Liver (tissue), 8 donors: ENCODE measurements at regions not wholly inside any gene's neighbourhood (a gene's known extent, or its start where the extent isn't known, plus 50 kb on each side); places are given as distances from the start of the nearest gene placed in this dataset.

ENCODE experiments used
- DNase-seq: peaks from one replicate; pipeline ENCODE4 v3.0.0-alpha.2; 2017; ENCODE audit warnings: low spot score
- H3K27ac ChIP-seq, 2 donors: one replicate each; pipeline ENCODE4 v1.7.0; 2013; ENCODE audit warnings: inconsistent platforms in 2 of 2, low read length in 2 of 2, control low read depth in 1 of 2, low read depth in 1 of 2, mild to moderate bottlenecking in 1 of 2
- H3K27me3 ChIP-seq, 4 donors: one replicate each; pipeline versions ENCODE4 v1.6.1 to v1.7.0; 2013; ENCODE audit warnings: low read length in 3 of 4, inconsistent platforms in 1 of 4, mild to moderate bottlenecking in 1 of 4, moderate library complexity in 1 of 4; ENCODE audit not compliant: control insufficient read depth in 4 of 4, insufficient read depth in 4 of 4
- H3K36me3 ChIP-seq, 4 donors: one replicate each; pipeline versions ENCODE4 v1.6.1 to v1.7.0; 2013; ENCODE audit warnings: low read length in 3 of 4, mild to moderate bottlenecking in 3 of 4, low read depth in 1 of 4, moderate library complexity in 1 of 4; ENCODE audit not compliant: control insufficient read depth in 4 of 4, insufficient read depth in 3 of 4
- H3K4me1 ChIP-seq, 4 donors: one replicate each; pipeline versions ENCODE4 v1.6.1 to v1.7.0; 2013; ENCODE audit warnings: low read length in 3 of 4, mild to moderate bottlenecking in 3 of 4, moderate library complexity in 1 of 4; ENCODE audit not compliant: control insufficient read depth in 4 of 4, insufficient read depth in 4 of 4
- H3K4me3 ChIP-seq, 3 donors: one replicate each; pipeline versions ENCODE4 v1.6.1 to v1.7.0; 2013; ENCODE audit warnings: low read length in 3 of 3, control low read depth in 1 of 3, low read depth in 1 of 3, mild to moderate bottlenecking in 1 of 3
- H3K9ac ChIP-seq, 2 donors: one replicate each; pipeline ENCODE4 v1.7.0; 2013; ENCODE audit warnings: low read length in 2 of 2, mild to moderate bottlenecking in 2 of 2, moderate library complexity in 2 of 2, control low read depth in 1 of 2, low read depth in 1 of 2
- H3K9me3 ChIP-seq, 4 donors: one replicate each; pipeline versions ENCODE4 v1.6.1 to v1.7.0; 2013; ENCODE audit warnings: low read length in 3 of 4; ENCODE audit not compliant: control insufficient read depth in 4 of 4
- ATF3 ChIP-seq: IDR thresholded peaks from 2 replicates; pipeline ENCODE4 v1.6.1; 2016; ENCODE audit warnings: antibody characterized with exemption
- CTCF ChIP-seq: fragments of 150-350 bp; IDR thresholded peaks from 2 replicates; pipeline ENCODE4 v1.5.1; 2017; ENCODE audit warnings: improper control_type of control experiment, low read depth, low read length; ENCODE audit not compliant: missing input control
- EGR1 ChIP-seq, 2 donors: IDR thresholded peaks; 2 replicates each; pipeline ENCODE4 v1.6.1; 2016 to 2018; ENCODE audit warnings: antibody characterized with exemption in 2 of 2, low read depth in 2 of 2
- FOXA1 ChIP-seq: IDR thresholded peaks from 2 replicates; pipeline ENCODE4 v1.6.1; 2016; ENCODE audit warnings: antibody characterized with exemption
- FOXA2 ChIP-seq: IDR thresholded peaks from 2 replicates; pipeline ENCODE4 v1.6.1; 2016; ENCODE audit warnings: antibody characterized with exemption
- GABPA ChIP-seq, 2 donors: IDR thresholded peaks in 1 of 2; conservative IDR thresholded peaks in 1 of 2; 2 replicates each; pipeline ENCODE4 v1.6.1; 2016; ENCODE audit warnings: antibody characterized with exemption in 2 of 2, mild to moderate bottlenecking in 1 of 2, moderate library complexity in 1 of 2
- HNF4A ChIP-seq, 2 donors: conservative IDR thresholded peaks; 2 replicates each; pipeline ENCODE4 v1.6.1; 2016; ENCODE audit warnings: antibody characterized with exemption in 2 of 2, mild to moderate bottlenecking in 2 of 2
- HNF4G ChIP-seq: IDR thresholded peaks from 2 replicates; pipeline ENCODE4 v1.6.1; 2016; ENCODE audit warnings: antibody characterized with exemption
- JUND ChIP-seq, 2 donors: IDR thresholded peaks; 2 replicates each; pipeline ENCODE4 v1.6.1; 2016; ENCODE audit warnings: antibody characterized with exemption in 2 of 2
- MAX ChIP-seq: IDR thresholded peaks from 2 replicates; pipeline ENCODE4 v1.6.1; 2016; ENCODE audit warnings: antibody characterized with exemption
- NR2F2 ChIP-seq: IDR thresholded peaks from 2 replicates; pipeline ENCODE4 v1.6.1; 2016; ENCODE audit warnings: antibody characterized with exemption
- RAD21 ChIP-seq, 2 donors: IDR thresholded peaks; 2 replicates each; pipeline ENCODE4 v1.6.1; 2016; ENCODE audit warnings: antibody characterized with exemption in 2 of 2, mild to moderate bottlenecking in 2 of 2
- REST ChIP-seq: IDR thresholded peaks from 2 replicates; pipeline ENCODE4 v1.6.1; 2016; ENCODE audit warnings: antibody characterized with exemption, mild to moderate bottlenecking
- RXRA ChIP-seq, 2 donors: IDR thresholded peaks; 2 replicates each; pipeline ENCODE4 v1.6.1; 2017 to 2018; ENCODE audit warnings: antibody characterized with exemption in 2 of 2, mild to moderate bottlenecking in 1 of 2
- SP1 ChIP-seq: IDR thresholded peaks from 2 replicates; pipeline ENCODE4 v1.6.1; 2018; ENCODE audit warnings: antibody characterized with exemption, mild to moderate bottlenecking
- TAF1 ChIP-seq: conservative IDR thresholded peaks from 2 replicates; pipeline ENCODE4 v1.6.1; 2016; ENCODE audit warnings: antibody characterized with exemption, mild to moderate bottlenecking
- YY1 ChIP-seq: IDR thresholded peaks from 2 replicates; pipeline ENCODE4 v1.6.1; 2016; ENCODE audit warnings: antibody characterized with exemption, mild to moderate bottlenecking
- ZBTB33 ChIP-seq: IDR thresholded peaks from 2 replicates; pipeline ENCODE4 v1.6.1; 2016; ENCODE audit warnings: antibody characterized with exemption
- WGBS: extraction: QIAGEN DNeasy Blood & Tissue Kit; methylation state at CpG from one replicate; pipeline ENCODE4 v1.1.7; 2013; 5-methylcytosine and 5-hydroxymethylcytosine counted together
- donor health status: healthy.
- donor health status: healthy.
- donor health status: healthy.
- donor health status: healthy.
- donor health status: healthy.

- no peak for TF ChIP-seq EGR1 (IDR thresholded peaks at IDR 0.05; ENCODE audit: low read depth in 2 of 2)
- TF ChIP-seq NR2F2 = no peak
- TF ChIP-seq MAX = no peak
- TF ChIP-seq FOXA2 = no peak
- no peak for TF ChIP-seq YY1
- no peak for TF ChIP-seq RXRA (IDR thresholded peaks at IDR 0.05)
- no peak for TF ChIP-seq ZBTB33
Observed at GRCh38 chr16:50861970-50862411, 120.1 kb downstream of the CYLD start (continued).

GRCh38 chr16:50861451-50861850 lies 119.6 kb downstream of the CYLD start:
- Histone ChIP-seq H3K9ac (no peak overlapping the region), H3K27ac (no peak overlapping the region), H3K36me3 (no peaks in the 10 kb centered on the region), H3K9me3 (no peaks in the 10 kb centered on the region), H3K4me1 (peaks cover 0 to 13% (median 2%) of the 10 kb centered on the region in 4 donors), H3K27me3 (no peaks in the 10 kb centered on the region), H3K4me3 (no peak overlapping the region)
- WGBS = 91% methylated on average over 4 of the region's 4 CpGs
- peak; percentile 10 for DNase-seq
- TF ChIP-seq RAD21 (IDR thresholded peaks at IDR 0.05) (no peak), HNF4A (conservative IDR thresholded peaks at IDR 0.05) (no peak), ATF3 (no peak)

- H3K4me3 ChIP-seq = no peak overlapping the region
- WGBS = 69% methylated on average over 12 of the region's 12 CpGs
- peak; percentile 31 for DNase-seq
- no peaks in the 10 kb centered on the region for H3K9me3 ChIP-seq
- peaks cover 0 to 13% (median 2%) of the 10 kb centered on the region in 4 donors for H3K4me1 ChIP-seq
- no peaks in the 10 kb centered on the region for H3K27me3 ChIP-seq
- TF ChIP-seq ZBTB33 (no peak), NR2F2 (no peak), GABPA (IDR thresholded peaks at IDR 0.05 in 1 of 2, conservative IDR thresholded peaks at IDR 0.05 in 1 of 2) (no peak), HNF4A (conservative IDR thresholded peaks at IDR 0.05) (peak; percentile 53 to 66), MAX (no peak), YY1 (no peak), HNF4G (peak; percentile 36), CTCF (no peak), FOXA2 (no peak), SP1 (peak; percentile 58), TAF1 (no peak), RAD21 (IDR thresholded peaks at IDR 0.05) (peak in 1 of 2 donors; percentile 35), REST (no peak), RXRA (IDR thresholded peaks at IDR 0.05) (peak; percentile 48 to 71), FOXA1 (no peak), JUND (IDR thresholded peaks at IDR 0.05) (no peak), ATF3 (no peak), EGR1 (IDR thresholded peaks at IDR 0.05; ENCODE audit: low read depth in 2 of 2) (no peak)
- H3K36me3 ChIP-seq = no peaks in the 10 kb centered on the region
- no peak overlapping the region for H3K9ac ChIP-seq
- no peak overlapping the region for H3K27ac ChIP-seq
Observed at GRCh38 chr16:50859628-50860360, 117.9 kb downstream of the CYLD start.
